HG03520 (cell line): ENCODE measurements at regions not wholly inside any gene's neighbourhood (a gene's known extent, or its start where the extent isn't known, plus 50 kb on each side); places are given as distances from the start of the nearest gene placed in this dataset.
"Not testable (repeated sequence)": the region's sequence is repeated elsewhere in the genome, so short reads cannot be mapped to it uniquely, and the experiment has no call there.

Experiments used
- ATAC-seq: cut with Tn5 transposase; IDR thresholded peaks from one replicate; pipeline ENCODE4 v1.9.1; 2021; ENCODE audit warnings: mild to moderate bottlenecking, moderate library complexity; ENCODE audit not compliant: unreplicated experiment

- not testable (repeated sequence) for ATAC-seq
These were observed 168.5 kb upstream of the FAM72C start for GRCh38 chr1:144140243-144140642.

GRCh38 chr1:144105006-144105405 is 133.2 kb upstream of the FAM72C start:
- not testable (repeated sequence) for ATAC-seq

- not testable (repeated sequence) for ATAC-seq
These were observed 132.4 kb upstream of the FAM72C start for GRCh38 chr1:144104000-144104677.

GRCh38 chr1:144103156-144103880 is 131.5 kb upstream of the FAM72C start:
- not testable (repeated sequence) for ATAC-seq

GRCh38 chr1:144102046-144102745 is 130.4 kb upstream of the FAM72C start:
- ATAC-seq: not testable (repeated sequence)

- no peak for ATAC-seq
These were observed 129.7 kb upstream of the FAM72C start for GRCh38 chr1:144101397-144102045.

- not testable (repeated sequence) for ATAC-seq
These were observed 105.5 kb upstream of the FAM72C start for GRCh38 chr1:144077167-144077841.

GRCh38 chr1:144076646-144077045 is 104.9 kb upstream of the FAM72C start:
- not testable (repeated sequence) for ATAC-seq

- ATAC-seq: not testable (repeated sequence)
These were observed 98.7 kb upstream of the FAM72C start for GRCh38 chr1:144070394-144071053.

- ATAC-seq: not testable (repeated sequence)
These were observed 95.3 kb upstream of the FAM72C start for GRCh38 chr1:144067042-144067441.

GRCh38 chr1:144066071-144066813 is 94.5 kb upstream of the FAM72C start:
- ATAC-seq: not testable (repeated sequence)

GRCh38 chr1:144065299-144066060 is 93.7 kb upstream of the FAM72C start:
- not testable (repeated sequence) for ATAC-seq

- ATAC-seq: not testable (repeated sequence)
These were observed 77.6 kb upstream of the FAM72C start for GRCh38 chr1:144049365-144049764.

GRCh38 chr1:144046645-144047044 is 74.9 kb upstream of the FAM72C start:
- ATAC-seq: not testable (repeated sequence)

- not testable (repeated sequence) for ATAC-seq
These were observed 74.2 kb upstream of the FAM72C start for GRCh38 chr1:144045751-144046546.

- ATAC-seq: not testable (repeated sequence)
These were observed 70.5 kb upstream of the FAM72C start for GRCh38 chr1:144042251-144042650.

GRCh38 chr1:144040293-144040692 is 68.5 kb upstream of the FAM72C start:
- ATAC-seq: not testable (repeated sequence)

- ATAC-seq: not testable (repeated sequence)
These were observed 62.3 kb upstream of the FAM72C start for GRCh38 chr1:144034045-144034444.
